Non-pigmented ciliary epithelial cell (primary cell): ENCODE measurements at regions not wholly inside any gene's neighbourhood (a gene's known extent, or its start where the extent isn't known, plus 50 kb on each side); places are given as distances from the start of the nearest gene placed in this dataset.
"Not testable (repeated sequence)": the region's sequence is repeated elsewhere in the genome, so short reads cannot be mapped to it uniquely, and the experiment has no call there.

ENCODE experiments used
- DNase-seq: peaks from one replicate; pipeline ENCODE4 v3.0.0-alpha.2; 2010; ENCODE audit warnings: low read depth

DNA sequence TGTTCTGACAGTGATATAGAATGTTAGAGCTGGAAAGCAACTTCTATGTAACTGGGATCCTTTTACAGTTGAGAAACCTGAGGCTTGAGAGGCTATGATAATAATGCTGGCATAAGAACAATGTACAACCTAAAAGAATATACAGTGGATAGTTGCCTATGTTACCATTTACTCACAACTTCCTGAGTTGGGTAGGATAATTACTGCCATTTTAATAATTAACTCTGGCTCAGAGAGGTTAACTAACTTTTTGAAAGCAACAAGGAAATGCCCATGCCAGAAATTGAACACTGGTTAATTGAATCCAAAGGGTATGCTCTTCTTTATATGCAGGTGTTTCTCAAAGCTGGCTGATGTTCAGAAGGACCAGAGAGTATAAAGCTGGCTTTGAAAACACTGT is 530.7 kb upstream of the MAP3K7 start:
- DNase-seq, result no peak

DNA sequence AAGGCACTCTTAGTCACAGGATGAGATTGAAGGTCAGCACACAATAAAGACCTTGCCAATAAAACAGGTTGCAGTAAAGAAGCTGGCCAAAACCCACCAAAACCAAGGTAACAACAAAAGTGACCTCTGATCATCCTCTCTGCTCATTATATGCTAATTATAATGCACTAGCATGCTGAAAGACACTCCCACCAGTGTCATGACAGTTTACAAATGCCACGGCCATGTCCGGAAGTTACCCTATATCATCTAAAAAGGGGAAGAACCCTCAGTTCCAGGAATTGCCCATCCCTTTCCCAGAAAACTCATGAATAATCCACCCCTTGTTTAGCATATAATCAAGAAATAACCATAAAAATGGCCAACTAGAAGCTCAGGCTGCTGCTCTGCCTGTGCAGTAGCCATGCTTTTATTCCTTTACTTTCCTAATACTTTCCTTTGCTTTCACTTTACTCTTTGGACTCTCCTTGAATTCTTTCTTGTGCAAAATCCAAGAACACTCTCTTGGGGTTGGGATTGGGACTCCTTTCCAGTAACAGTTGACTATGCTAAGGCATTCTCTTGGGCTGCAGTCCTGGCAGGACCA is 527.3 kb upstream of the MAP3K7 start:
- no peak for DNase-seq

DNA sequence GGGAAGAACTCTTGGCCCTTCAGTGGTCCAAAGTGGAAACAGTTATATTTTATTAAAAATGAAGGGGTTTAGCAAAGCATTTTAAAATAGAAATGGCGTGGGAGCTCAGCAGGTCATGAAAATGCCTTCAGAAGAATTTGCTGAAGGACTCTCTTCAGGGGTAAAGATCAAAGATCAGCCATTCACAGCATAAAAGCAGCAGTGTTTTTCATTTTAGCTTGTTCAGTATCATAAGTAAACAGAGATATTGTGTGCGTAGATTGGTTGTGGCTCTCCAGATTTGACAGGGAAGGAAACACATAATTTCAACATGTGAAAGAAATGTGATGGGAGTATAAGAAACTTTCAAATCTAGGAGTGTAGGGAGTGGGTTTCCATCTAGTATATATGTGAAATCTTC is 519.2 kb upstream of the MAP3K7 start:
- no peak for DNase-seq

DNA sequence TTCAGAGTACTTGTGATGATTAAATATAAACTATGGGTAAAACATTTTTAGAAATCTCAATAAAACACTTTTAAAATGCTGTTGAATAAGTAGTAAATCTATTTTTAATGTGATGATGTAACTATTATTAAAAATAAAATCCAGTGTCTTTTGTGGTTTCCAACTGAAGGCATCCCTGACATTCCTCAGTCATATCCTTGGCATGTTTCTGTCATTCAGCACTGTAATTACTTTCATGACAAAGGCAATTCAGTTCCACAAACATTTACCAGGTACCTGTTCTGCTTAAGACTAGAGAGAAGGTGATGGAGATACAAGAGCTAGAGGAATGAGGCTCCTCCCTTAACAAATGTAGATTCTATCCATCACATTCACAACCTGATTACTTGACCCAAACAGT is 518.7 kb upstream of the MAP3K7 start:
- no peak for DNase-seq

DNA sequence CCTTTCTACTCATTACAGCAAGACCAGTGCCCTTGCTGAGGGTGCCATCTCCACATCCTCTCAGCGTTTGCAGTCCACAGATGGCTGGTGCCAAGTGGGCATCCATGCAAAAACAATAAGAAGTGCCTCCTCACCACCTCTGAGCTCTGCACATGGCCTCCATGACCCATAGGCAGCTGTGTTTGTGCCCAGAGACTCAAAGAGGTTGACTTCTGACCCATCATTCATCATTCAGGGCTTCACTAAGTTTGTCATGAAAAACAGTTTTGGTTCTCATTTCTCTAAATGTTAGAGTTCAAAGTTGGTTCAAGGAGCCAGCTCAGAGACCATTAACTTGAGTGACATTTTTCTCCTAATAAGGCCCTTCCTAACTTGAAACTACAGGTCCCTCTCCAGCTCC is 512.6 kb upstream of the MAP3K7 start:
- no peak for DNase-seq

DNA sequence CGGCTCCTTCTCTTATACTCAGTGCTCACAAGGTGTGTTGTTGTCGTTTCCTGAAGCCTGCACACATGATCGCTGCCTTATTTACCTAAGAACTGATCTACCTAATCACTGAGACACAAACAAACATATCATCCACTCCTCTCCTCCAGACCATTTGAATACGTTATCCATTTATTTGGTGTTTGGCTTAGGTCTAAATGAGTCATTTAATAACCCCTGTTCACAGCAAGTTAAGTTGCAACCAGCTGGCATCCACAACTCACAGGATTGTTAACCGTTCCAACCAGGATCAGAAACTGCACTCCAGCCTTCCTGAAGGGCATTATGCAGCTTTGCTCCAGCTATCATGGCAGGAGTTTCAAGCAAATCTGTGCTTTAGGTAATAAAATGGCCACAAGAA is 511.1 kb upstream of the MAP3K7 start:
- DNase-seq, result no peak

DNA sequence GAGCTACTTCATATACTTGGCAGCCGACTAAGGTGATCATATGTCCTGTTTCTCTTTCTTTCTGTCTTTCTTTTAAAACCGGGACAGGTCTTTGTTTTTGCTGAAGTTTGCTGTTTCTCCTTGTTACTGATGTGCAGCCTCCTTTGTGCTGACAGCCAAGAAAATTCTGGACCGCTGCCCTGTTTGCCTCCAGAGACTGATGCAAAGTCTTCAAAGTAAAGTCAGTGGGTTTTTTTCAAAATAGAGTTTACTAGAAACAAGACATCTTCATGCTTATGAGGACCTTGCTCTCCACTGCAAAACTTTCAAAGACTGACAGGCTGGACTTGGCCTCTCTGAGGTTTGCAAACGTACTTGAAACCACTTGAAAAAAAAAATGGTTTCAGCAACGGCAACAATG is 510.5 kb upstream of the MAP3K7 start:
- DNase-seq, result no peak

DNA sequence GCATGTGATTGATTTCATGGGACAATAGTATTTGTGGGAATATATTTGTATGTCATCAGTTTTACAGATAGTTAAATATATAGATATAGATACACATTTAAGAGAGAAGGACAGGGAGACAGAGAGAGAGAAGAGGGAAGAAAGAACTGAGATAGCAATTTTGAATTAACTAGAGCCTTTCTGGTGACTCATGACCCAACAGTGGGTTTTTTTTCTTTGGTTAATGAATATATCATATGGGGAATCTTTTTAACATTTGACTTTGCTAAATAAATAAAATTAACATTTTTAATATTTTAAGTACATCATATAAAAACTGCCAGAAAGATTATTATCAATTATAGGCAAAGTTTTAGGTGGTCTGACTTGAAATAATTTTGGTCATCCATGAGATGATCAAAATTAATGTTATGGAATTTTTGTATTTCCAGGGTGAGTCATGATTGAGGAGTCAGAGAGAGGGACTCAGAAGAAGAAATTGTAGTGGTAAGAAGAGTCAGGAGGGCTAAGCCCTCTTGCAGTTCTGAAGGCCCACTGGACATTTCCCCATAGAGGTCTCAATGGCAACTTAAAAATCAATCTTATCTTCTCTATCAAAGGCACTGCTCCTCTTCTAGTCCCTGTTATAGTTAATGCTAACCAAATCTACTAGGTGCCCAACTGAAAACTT is 508.1 kb upstream of the MAP3K7 start:
- DNase-seq, result no peak

DNA sequence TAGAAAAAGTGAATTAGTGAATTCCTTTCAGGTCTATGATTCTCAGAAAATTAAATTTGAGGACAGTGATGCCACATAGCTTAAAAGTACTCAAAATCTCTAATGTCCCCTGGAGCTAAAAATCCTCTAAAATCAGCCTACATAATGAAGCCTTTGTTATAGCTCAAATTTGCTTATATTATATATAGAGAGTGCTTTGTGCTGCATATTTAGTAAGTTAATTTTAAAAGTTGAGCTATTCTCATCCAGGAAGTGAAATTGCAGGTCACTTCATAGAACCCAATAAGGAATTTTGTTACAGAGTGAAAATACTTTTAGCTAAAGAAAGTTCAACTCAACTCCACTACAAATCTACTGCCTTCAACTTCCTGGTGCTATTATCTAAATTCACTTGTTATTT is 507.5 kb upstream of the MAP3K7 start:
- no peak for DNase-seq

DNA sequence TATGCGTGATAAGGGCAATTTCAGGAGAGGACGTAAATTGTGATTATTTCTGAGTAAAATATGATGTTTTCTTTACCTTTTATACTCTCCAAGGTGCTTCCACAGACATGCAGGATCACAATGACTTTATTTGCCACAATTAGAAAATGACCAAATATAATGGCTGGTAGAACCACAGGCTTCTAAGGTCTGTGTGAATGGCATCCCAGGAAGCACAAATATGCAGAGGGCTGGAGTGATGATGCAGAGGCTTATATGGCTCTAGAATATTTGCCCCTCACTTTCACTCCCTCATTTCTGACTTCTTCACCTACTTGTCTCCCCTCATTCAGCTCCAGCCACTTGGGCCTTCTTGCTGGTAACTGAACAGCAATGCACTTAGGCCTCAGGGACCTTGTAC is 502.1 kb upstream of the MAP3K7 start:
- DNase-seq, result no peak

DNA sequence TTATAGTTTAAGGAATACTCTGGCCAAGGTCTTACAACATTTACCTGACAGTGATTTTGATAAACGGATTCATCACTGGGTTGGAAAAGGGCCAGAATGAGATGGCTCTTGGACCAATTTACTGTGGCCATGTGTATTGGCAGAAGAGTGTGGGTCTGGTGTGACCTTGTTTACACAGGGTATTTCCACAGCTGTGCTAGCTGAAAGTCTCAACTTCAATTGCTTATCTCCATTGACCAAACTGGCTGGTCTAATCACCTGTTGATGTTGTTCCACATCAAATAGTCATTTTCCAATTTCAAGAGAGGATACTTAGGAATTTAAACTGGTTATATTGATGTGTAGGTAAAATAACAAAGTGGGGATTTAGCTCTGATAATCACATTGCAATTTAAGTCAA is 501.6 kb upstream of the MAP3K7 start:
- DNase-seq, result no peak

DNA sequence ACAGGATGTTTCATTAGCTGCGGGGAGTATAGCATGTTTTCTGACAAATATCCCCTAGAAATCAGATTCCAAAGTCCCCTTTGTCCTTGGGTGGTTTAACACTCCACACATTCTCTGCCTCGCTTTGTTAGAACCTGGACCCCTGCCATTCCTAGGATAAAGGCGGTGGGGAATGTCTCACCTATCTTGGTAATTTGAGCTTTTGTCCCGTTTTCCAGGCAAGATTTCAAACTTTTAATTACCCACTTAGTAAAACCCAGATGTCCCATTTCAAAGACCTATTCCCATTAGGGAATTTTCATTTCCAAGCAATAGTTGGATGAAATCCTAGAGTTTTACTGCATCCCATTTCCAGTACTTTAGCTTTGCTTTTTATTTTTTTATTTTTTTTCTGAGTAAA is 501.0 kb upstream of the MAP3K7 start:
- no peak for DNase-seq

DNA sequence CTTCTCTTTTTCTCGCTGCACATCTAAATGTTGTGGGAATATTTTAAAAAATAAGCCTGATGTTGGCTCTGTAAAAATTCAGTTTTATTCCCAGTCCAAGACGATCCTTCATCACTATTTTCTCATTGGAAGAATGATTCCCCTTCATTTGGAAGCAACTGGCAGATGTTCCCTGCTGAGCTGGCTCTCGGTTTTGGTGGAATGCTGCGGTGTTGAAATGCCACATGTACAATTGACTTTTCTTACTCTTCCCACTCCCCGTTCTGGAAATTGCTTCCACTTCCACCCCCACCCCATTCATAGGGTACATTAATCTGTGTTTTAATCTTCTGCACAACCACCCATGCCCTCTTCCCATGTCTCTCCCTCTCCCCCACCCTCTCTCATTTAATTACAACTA is 496.3 kb upstream of the MAP3K7 start:
- DNase-seq, result peak; percentile 27

DNA sequence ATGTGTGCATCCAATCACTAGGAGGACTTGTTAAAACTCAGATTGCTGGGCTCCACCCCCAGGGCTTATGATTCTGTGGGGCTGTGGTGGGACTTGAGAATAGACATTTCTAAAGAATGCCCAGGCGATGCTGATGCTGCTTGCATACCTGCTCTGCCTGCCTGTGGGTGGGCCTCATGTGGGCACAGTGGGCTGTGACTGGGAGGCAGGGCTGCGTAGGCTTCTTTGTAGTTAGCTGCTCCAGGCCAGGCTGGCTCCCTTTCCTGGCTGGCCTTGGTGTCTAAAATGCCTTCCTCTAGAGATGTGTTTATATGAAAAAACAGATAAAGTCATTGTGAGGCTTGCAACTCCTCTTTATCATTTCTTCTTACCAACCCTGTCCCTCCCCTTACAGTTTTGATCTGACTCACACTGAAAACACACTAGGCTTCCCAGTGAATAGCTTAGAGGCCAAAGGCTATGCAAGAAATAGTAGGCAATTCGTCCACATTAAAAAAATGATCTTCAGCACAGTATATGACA is 495.5 kb upstream of the MAP3K7 start:
- DNase-seq, result peak; percentile 53

DNA sequence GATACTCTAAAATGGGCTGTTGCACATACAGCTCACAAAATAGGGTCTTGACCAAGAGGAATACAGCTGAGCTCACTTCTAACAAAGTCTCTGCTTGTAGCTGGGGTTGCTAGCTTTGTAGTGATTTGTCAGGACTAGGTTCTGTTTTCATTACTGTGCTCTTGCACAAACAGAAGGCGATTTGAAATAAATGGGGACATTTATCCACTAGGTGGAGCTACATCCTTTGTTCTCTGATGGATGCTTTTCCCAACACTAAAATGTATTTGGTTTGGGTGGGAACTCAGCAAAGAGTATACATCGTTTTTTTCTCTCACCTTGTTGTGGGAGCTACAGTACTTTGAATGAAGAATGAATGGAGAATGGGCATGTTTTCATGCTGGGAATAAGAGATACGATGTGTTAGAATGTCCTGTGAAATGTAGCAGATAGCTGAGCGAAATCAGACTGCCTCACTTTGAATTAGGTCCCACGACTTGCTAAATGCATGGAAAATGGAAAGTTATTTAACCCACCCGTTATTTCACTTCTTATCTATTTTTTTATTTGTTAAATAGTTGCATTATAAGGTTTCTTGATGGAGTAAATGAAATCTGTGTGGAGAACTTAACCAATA is 494.7 kb upstream of the MAP3K7 start:
- DNase-seq, result peak; percentile 32

DNA sequence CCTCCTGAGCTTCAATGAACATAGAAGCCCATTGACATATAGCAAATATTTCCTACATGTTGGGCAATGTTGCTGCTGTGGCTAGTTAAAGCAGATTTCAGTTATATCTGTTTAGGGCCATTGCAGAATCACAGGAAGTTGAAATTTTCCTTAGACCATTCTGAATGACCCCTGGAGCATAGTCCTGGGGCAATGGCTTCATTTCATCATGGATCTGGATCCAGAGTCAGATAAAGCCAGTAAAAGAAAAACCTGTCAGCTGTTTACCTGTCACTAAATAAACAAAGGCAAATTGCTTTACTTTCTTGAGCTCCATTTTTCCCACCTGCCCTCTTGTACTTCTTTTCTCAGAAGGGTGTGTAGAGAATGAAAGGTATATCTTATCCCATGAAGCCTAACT is 494.0 kb upstream of the MAP3K7 start:
- no peak for DNase-seq

DNA sequence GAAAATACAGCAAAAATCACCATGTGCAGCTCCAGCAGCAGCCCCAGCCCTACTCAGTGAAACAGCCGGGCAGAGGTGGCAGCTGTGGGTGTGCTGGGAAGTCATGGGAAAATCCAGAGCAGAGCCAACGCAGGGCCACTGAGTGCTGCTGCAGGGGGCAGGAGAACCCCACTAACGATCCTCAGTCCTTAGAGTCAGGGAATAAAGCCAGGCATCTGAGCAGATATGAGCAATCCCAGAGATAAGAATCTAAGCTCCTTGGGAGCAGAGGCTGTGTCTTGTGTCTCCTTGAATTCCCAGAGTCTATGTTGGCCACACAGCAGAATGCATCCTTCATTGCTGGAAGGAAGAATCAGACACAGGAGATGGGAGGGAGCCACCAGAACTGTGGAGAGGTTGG is 493.1 kb upstream of the MAP3K7 start:
- DNase-seq, result peak; percentile 5

DNA sequence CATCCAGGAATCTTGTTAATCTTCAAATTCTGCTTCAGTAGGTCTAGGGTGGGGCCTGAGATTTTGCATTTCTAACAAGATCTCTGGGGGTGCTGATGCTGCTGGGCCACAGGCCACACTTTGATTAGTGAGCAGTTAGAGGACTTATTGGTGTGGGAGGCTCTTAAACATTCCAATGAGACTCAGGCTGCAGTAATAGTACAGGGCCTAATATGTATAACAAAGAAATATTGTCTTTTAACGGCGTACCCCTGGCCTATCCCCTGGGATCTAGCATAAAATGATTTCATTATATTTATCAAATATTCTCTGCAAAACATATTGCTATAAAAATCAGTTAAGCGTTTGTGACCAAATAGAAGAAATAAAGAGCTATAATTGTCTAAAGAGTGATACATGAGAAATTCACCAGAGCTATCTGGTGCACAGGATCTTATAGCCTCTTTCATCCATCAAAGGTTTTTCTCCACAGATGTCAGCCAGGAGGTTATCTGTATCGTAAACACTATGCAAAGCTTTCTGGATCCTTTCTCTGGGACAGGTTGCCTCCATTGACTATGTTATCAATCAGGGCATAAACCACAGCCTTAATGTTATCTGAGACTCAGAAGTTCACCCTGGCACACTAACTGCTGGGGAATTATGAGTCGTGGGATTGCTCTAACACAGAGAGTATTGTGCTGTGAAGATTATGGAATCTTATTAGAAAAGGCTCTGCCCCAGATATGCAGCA is 488.5 kb upstream of the MAP3K7 start:
- DNase-seq, result no peak

DNA sequence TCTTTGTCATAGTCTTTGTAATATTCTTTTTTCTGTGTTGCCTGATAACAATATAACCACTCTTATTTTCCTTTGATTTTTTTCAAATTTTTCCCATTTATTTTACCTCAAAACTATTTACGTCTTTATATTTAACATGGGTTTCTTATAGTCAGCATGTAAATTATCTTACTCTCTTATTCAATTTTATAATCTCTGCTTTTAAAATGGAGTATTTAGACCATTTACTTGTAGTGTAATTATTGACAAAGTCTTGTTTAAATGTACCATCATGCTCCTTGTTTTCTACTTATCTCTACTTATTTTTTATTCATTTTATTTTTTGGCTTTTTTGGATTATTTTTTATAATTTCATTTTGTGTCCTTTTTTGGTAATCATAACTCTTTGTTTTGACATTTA is 476.5 kb upstream of the MAP3K7 start:
- no peak for DNase-seq

DNA sequence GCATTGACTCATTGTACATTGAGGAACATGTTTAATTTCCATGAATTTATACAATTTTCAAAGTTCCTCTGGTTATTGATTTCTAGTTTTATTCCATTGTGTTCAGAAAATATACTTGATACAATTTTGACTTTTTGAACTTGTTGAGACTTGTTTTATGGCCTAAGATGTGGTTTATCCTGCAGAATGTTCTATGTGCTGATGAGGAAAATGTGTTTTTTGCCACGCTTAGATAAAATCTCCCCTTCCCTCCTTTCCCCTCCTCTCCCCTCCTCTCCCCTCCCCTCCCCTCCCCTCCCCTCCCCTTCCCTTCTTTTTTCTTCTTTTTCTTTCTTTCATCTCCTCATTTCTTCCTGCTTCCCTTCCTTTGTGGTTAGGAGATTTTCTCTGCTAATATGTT is 470.8 kb upstream of the MAP3K7 start:
- no peak for DNase-seq

DNA sequence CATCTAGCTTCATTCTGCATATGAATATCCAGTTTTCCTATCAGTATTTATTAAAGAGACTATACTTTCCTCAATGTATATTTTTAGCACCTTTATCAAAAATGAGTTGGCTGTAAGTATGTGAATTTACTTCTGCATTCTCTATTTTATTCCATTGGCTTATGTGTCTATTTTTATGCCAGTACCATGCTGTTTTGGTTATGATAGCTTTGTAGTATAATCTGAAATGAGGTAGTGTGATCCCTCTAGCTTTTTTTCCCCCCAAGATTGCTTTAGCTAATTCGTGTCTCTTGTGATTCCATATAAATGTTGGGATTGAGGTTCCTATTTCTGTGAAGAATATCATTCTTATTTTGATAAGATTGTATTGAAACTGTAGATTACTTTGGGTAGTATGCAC is 469.1 kb upstream of the MAP3K7 start:
- DNase-seq, result no peak

DNA sequence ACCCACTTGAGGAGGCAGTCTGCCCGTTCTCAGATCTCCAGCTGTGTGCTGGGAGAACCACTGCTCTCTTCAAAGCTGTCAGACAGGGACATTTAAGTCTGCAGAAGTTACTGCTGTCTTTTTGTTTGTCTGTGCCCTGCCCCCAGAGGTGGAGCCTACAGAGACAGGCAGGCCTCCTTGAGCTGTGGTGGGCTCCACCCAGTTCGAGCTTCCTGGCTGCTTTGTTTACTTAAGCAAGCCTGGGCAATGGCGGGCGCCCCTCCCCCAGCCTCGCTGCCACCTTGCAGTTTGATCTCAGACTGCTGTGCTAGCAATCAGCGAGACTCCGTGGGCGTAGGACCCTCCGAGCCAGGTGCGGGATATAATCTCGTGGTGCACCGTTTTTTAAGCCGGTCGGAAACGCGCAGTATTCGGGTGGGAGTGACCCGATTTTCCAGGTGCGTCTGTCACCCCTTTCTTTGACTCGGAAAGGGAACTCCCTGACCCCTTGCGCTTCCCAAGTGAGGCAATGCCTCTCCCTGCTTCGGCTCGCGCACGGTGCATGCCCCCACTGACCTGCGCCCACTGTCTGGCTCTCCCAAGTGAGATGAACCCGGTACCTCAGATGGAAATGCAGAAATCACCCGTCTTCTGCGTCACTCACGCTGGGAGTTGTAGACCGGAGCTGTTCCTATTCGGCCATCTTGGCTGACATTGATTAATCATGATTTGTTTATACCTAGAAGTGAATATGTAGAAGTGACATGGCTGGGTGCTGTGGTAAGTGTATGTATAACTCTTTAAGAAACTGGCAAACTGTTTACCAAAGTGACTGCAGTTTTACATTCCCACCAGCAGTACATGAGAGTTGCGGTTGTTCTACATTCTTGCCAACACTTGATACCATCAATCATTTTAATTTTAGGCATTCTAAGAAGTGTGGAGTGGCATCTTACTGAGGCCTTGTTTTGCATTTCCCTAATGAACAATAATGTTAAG is 465.9 kb upstream of the MAP3K7 start:
- DNase-seq, result not testable (repeated sequence)
